GM10266 (cell line): ENCODE measurements at regions not wholly inside any gene's neighbourhood (a gene's known extent, or its start where the extent isn't known, plus 50 kb on each side); places are given as distances from the start of the nearest gene placed in this dataset.

ENCODE experiments used
- DNase-seq: peaks from one replicate; pipeline ENCODE4 v3.0.0; 2012; ENCODE audit errors: extremely low spot score
- TF ChIP-seq, protein P1 (sequence below): IDR thresholded peaks from 2 replicates; pipeline ENCODE4 v1.5.1; 2012; ENCODE audit warnings: mild to moderate bottlenecking, low read depth; ENCODE audit not compliant: control insufficient read depth, insufficient read depth; ENCODE audit errors: missing control alignments

DNA sequence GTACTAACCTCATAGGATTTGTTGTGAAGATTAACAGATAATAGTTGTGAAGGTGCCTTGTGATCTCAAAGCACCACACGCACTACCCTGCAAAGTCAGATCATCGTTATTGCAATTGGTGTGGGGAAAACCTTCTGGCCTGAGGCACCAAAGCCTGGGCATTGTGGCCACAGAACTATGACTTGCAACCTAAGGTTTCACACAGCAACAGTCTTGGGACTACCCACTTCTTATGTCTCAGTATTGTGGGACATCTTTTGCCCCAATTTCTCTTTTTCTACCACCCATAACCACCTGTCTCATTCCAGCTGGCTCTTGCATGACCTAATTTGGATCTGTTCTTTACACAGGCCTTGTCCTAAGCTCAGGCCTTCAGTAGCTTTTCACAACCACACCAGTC lies 247.8 kb upstream of the NR4A3 start:
- DNase-seq: no peak
- TF ChIP-seq, protein P1, sequence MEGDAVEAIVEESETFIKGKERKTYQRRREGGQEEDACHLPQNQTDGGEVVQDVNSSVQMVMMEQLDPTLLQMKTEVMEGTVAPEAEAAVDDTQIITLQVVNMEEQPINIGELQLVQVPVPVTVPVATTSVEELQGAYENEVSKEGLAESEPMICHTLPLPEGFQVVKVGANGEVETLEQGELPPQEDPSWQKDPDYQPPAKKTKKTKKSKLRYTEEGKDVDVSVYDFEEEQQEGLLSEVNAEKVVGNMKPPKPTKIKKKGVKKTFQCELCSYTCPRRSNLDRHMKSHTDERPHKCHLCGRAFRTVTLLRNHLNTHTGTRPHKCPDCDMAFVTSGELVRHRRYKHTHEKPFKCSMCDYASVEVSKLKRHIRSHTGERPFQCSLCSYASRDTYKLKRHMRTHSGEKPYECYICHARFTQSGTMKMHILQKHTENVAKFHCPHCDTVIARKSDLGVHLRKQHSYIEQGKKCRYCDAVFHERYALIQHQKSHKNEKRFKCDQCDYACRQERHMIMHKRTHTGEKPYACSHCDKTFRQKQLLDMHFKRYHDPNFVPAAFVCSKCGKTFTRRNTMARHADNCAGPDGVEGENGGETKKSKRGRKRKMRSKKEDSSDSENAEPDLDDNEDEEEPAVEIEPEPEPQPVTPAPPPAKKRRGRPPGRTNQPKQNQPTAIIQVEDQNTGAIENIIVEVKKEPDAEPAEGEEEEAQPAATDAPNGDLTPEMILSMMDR: no peak

DNA sequence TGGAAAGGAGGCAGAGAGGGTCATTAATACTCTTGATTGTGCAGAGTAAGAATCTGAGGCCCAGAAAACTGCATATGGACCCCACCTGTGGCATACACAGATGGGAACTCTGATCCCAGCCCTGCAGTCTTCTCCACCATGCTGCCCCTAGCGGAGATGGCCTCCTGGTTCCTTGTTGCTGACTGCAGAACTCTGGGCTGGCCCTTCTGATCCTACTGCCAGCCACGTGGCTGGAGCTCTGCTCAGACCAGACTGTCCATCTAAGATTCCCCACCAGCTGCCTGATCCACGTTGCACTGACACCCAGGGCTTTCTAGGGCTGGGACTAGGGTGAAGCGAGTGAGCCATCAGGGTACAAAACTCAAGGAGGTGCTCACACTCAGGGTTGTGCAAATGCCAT lies 245.7 kb upstream of the NR4A3 start:
- no peak for DNase-seq
- TF ChIP-seq, protein P1: no peak

DNA sequence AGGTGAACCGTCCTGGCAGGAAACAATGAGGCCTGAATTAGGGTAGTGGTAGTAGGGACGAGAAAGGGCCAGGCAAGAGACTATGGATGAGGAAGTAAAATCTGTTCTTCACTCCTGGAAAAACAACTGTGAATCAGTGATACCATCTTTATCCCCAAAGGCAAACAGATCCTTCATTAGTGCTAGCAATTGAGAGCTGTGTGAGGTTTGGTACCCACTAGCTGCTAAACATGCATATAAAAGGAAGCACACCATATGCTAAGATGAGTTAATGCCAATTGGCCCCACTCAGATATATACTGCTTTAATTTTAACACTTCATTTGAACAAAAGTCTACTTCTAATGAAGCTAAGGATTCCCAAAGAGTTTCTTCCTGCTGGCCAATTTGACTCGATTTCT lies 244.8 kb upstream of the NR4A3 start:
- no peak for DNase-seq
- TF ChIP-seq, protein P1: no peak

DNA sequence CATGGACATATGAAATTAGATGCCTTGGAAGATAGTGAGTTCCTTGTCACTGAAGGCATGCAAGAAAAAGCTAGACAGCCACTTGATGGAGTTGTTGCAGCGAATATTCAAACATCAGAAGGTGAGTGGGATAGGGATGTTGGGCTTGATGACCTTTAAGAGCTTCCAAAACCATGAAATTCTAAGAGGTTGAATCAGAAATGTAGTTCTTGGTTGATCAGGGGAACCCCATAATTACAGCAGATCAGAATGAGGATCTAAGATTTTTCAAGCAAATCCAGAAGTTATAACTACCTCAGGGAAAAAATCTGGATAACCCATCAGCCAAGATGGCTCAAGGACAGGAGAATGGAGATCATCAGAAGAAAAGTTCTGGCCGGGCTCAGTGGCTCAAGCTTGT lies 244.3 kb upstream of the NR4A3 start:
- TF ChIP-seq, protein P1: no peak
- no peak for DNase-seq

DNA sequence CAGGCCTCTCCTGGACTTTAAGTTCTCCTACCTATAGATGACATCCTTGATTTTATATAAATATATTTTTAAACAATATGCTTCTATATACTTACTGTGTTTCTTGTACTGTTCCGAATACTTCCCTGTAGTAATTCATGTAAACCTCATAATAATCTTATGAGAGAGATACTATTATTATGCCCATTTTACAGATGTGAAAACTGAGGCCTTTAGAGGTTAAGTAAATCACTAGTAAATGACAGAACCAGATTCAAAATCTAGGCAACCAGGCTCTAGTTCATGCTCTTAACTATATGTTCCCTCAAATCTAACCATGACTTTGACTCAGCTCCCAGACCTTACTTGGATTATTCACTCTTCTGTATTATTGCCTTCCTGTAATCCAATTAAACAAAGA lies 243.0 kb upstream of the NR4A3 start:
- TF ChIP-seq, protein P1: no peak
- no peak for DNase-seq

GRCh38 chr9:99579964-99580363 lies 241.7 kb upstream of the NR4A3 start:
- TF ChIP-seq, protein P1: no peak
- no peak for DNase-seq

DNA sequence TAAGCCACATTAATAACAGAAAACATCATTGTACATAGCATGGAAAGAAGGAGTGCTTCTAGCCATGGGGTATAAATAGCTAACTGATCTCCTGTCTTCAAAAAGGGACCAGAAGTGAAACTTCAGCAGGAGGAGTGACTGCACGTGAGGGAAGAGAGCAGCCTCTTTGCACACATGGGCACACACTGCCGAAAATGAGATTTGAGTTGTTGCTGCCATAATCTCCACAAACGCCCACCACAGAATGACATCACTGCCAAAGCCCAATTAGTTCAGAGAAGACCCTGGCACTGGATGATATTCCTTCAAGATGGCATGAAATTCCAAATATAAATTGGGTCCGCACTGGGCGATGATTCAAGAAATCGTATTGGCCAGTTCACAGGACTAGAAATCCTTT lies 238.9 kb upstream of the NR4A3 start:
- DNase-seq: no peak
- TF ChIP-seq, protein P1: no peak
